GM23338 (cell line): ENCODE measurements at regions not wholly inside any gene's neighbourhood (a gene's known extent, or its start where the extent isn't known, plus 50 kb on each side); places are given as distances from the start of the nearest gene placed in this dataset.

ENCODE experiments used
- CREB1 ChIP-seq: fragments of 250-450 bp; sonication (Bioruptor Pico); IDR thresholded peaks from 2 replicates; pipeline ENCODE4 v1.5.0; 2020; ENCODE audit warnings: low read depth, mild to moderate bottlenecking, moderate library complexity
- EZH2 ChIP-seq: fragments of 200-600 bp; sonication (generic); IDR thresholded peaks from one replicate; pipeline ENCODE4 v1.8.0; 2017; ENCODE audit warnings: antibody characterized with exemption, mild to moderate bottlenecking, low read depth; ENCODE audit not compliant: unreplicated experiment
- EZH2phosphoT487 ChIP-seq: fragments of 200-600 bp; sonication (generic); IDR thresholded peaks from one replicate; pipeline ENCODE4 v1.8.1; 2018; ENCODE audit warnings: antibody characterized with exemption; ENCODE audit not compliant: unreplicated experiment
- JUNB ChIP-seq: IDR thresholded peaks from one replicate; pipeline ENCODE4 v1.6.1; 2016; ENCODE audit warnings: antibody characterized with exemption; ENCODE audit not compliant: unreplicated experiment
- NANOG ChIP-seq: IDR thresholded peaks from 2 replicates; pipeline ENCODE4 v1.6.1; 2016; ENCODE audit warnings: antibody characterized with exemption, borderline replicate concordance
- POLR2AphosphoS5 ChIP-seq: IDR thresholded peaks from 2 replicates; pipeline ENCODE4 v1.6.1; 2016; ENCODE audit warnings: antibody characterized with exemption, low read depth
- STAT1 ChIP-seq: IDR thresholded peaks from one replicate; pipeline ENCODE4 v1.6.1; 2016; ENCODE audit warnings: antibody characterized with exemption; ENCODE audit not compliant: unreplicated experiment
- ZNF114 ChIP-seq: fragments of 250-450 bp; sonication (Bioruptor Pico); IDR thresholded peaks from 2 replicates; pipeline ENCODE4 v1.5.0; 2020; ENCODE audit warnings: mild to moderate bottlenecking, moderate library complexity
- ZNF331 ChIP-seq: fragments of 250-450 bp; sonication (Bioruptor Pico); IDR thresholded peaks from 2 replicates; pipeline ENCODE4 v1.5.0; 2020; ENCODE audit warnings: low read depth, mild to moderate bottlenecking, moderate library complexity
- TF ChIP-seq, protein P1 (sequence below), 2 experiments: fragments of 200-600 bp in 1 of 2; sonication (generic) in 1 of 2; conservative IDR thresholded peaks; 2 replicates each; pipeline versions ENCODE4 v1.5.1 to v1.6.1; 2016 to 2017; ENCODE audit warnings: antibody characterized with exemption in 2 of 2, low read depth in 2 of 2, mild to moderate bottlenecking in 2 of 2, moderate library complexity in 1 of 2
- TF ChIP-seq, protein P2 (sequence below): IDR thresholded peaks from one replicate; pipeline ENCODE4 v1.6.1; 2018; ENCODE audit warnings: antibody characterized with exemption; ENCODE audit not compliant: unreplicated experiment
- TF ChIP-seq, protein P3 (sequence below): IDR thresholded peaks from 2 replicates; pipeline ENCODE4 v1.6.1; 2016; ENCODE audit warnings: antibody characterized with exemption
- TF ChIP-seq, protein P4 (sequence below): fragments of 250-450 bp; sonication (Bioruptor Pico); IDR thresholded peaks from 2 replicates; pipeline ENCODE4 v1.5.0; 2020; ENCODE audit warnings: mild to moderate bottlenecking, moderate library complexity

DNA sequence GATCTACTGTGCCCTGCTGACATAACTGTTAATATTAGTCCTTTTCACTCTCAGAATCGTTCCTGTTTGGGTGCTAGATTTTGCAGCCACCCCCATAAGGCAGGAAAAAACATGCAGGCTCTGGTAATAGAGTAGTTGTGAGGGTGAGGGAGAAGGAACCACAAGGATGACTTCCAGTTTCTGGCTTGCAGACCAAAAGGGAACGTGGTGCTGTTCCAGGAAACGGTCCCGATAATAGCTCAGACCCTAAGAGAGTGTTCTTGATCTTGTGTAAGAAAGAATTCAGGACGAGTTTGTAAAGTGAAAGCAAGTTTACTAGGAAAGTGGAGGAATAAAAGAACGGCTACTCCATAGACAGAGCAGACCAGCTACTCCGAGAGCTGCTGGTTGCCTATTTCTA lies 50.7 kb upstream of the RHOU start:
- TF ChIP-seq POLR2AphosphoS5 (no peak), CREB1 (CRISPR knock-in tag) (no peak), JUNB (no peak), EZH2 (no peak), ZNF331 (CRISPR knock-in tag) (no peak), EZH2phosphoT487 (no peak), NANOG (no peak), STAT1 (no peak), ZNF114 (CRISPR knock-in tag) (no peak)
- TF ChIP-seq, protein P1, sequence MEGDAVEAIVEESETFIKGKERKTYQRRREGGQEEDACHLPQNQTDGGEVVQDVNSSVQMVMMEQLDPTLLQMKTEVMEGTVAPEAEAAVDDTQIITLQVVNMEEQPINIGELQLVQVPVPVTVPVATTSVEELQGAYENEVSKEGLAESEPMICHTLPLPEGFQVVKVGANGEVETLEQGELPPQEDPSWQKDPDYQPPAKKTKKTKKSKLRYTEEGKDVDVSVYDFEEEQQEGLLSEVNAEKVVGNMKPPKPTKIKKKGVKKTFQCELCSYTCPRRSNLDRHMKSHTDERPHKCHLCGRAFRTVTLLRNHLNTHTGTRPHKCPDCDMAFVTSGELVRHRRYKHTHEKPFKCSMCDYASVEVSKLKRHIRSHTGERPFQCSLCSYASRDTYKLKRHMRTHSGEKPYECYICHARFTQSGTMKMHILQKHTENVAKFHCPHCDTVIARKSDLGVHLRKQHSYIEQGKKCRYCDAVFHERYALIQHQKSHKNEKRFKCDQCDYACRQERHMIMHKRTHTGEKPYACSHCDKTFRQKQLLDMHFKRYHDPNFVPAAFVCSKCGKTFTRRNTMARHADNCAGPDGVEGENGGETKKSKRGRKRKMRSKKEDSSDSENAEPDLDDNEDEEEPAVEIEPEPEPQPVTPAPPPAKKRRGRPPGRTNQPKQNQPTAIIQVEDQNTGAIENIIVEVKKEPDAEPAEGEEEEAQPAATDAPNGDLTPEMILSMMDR (conservative IDR thresholded peaks at IDR 0.05; ENCODE audit: low read depth in 2 of 2) = no peak
- TF ChIP-seq, protein P2, sequence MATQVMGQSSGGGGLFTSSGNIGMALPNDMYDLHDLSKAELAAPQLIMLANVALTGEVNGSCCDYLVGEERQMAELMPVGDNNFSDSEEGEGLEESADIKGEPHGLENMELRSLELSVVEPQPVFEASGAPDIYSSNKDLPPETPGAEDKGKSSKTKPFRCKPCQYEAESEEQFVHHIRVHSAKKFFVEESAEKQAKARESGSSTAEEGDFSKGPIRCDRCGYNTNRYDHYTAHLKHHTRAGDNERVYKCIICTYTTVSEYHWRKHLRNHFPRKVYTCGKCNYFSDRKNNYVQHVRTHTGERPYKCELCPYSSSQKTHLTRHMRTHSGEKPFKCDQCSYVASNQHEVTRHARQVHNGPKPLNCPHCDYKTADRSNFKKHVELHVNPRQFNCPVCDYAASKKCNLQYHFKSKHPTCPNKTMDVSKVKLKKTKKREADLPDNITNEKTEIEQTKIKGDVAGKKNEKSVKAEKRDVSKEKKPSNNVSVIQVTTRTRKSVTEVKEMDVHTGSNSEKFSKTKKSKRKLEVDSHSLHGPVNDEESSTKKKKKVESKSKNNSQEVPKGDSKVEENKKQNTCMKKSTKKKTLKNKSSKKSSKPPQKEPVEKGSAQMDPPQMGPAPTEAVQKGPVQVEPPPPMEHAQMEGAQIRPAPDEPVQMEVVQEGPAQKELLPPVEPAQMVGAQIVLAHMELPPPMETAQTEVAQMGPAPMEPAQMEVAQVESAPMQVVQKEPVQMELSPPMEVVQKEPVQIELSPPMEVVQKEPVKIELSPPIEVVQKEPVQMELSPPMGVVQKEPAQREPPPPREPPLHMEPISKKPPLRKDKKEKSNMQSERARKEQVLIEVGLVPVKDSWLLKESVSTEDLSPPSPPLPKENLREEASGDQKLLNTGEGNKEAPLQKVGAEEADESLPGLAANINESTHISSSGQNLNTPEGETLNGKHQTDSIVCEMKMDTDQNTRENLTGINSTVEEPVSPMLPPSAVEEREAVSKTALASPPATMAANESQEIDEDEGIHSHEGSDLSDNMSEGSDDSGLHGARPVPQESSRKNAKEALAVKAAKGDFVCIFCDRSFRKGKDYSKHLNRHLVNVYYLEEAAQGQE = no peak
- TF ChIP-seq, protein P3, sequence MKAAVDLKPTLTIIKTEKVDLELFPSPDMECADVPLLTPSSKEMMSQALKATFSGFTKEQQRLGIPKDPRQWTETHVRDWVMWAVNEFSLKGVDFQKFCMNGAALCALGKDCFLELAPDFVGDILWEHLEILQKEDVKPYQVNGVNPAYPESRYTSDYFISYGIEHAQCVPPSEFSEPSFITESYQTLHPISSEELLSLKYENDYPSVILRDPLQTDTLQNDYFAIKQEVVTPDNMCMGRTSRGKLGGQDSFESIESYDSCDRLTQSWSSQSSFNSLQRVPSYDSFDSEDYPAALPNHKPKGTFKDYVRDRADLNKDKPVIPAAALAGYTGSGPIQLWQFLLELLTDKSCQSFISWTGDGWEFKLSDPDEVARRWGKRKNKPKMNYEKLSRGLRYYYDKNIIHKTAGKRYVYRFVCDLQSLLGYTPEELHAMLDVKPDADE = no peak
- TF ChIP-seq, protein P4, sequence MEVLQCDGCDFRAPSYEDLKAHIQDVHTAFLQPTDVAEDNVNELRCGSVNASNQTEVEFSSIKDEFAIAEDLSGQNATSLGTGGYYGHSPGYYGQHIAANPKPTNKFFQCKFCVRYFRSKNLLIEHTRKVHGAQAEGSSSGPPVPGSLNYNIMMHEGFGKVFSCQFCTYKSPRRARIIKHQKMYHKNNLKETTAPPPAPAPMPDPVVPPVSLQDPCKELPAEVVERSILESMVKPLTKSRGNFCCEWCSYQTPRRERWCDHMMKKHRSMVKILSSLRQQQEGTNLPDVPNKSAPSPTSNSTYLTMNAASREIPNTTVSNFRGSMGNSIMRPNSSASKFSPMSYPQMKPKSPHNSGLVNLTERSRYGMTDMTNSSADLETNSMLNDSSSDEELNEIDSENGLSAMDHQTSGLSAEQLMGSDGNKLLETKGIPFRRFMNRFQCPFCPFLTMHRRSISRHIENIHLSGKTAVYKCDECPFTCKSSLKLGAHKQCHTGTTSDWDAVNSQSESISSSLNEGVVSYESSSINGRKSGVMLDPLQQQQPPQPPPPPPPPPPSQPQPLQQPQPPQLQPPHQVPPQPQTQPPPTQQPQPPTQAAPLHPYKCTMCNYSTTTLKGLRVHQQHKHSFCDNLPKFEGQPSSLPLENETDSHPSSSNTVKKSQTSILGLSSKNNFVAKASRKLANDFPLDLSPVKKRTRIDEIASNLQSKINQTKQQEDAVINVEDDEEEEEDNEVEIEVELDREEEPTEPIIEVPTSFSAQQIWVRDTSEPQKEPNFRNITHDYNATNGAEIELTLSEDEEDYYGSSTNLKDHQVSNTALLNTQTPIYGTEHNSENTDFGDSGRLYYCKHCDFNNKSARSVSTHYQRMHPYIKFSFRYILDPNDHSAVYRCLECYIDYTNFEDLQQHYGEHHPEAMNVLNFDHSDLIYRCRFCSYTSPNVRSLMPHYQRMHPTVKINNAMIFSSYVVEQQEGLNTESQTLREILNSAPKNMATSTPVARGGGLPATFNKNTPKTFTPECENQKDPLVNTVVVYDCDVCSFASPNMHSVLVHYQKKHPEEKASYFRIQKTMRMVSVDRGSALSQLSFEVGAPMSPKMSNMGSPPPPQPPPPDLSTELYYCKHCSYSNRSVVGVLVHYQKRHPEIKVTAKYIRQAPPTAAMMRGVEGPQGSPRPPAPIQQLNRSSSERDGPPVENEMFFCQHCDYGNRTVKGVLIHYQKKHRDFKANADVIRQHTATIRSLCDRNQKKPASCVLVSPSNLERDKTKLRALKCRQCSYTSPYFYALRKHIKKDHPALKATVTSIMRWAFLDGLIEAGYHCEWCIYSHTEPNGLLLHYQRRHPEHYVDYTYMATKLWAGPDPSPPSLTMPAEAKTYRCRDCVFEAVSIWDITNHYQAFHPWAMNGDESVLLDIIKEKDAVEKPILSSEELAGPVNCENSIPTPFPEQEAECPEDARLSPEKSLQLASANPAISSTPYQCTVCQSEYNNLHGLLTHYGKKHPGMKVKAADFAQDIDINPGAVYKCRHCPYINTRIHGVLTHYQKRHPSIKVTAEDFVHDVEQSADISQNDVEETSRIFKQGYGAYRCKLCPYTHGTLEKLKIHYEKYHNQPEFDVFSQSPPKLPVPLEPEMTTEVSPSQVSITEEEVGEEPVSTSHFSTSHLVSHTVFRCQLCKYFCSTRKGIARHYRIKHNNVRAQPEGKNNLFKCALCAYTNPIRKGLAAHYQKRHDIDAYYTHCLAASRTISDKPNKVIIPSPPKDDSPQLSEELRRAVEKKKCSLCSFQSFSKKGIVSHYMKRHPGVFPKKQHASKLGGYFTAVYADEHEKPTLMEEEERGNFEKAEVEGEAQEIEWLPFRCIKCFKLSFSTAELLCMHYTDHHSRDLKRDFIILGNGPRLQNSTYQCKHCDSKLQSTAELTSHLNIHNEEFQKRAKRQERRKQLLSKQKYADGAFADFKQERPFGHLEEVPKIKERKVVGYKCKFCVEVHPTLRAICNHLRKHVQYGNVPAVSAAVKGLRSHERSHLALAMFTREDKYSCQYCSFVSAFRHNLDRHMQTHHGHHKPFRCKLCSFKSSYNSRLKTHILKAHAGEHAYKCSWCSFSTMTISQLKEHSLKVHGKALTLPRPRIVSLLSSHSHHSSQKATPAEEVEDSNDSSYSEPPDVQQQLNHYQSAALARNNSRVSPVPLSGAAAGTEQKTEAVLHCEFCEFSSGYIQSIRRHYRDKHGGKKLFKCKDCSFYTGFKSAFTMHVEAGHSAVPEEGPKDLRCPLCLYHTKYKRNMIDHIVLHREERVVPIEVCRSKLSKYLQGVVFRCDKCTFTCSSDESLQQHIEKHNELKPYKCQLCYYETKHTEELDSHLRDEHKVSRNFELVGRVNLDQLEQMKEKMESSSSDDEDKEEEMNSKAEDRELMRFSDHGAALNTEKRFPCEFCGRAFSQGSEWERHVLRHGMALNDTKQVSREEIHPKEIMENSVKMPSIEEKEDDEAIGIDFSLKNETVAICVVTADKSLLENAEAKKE (CRISPR knock-in tag) = no peak
